SU-DHL-6 (cell line): ENCODE measurements at regions not wholly inside any gene's neighbourhood (a gene's known extent, or its start where the extent isn't known, plus 50 kb on each side); places are given as distances from the start of the nearest gene placed in this dataset.

ENCODE experiments used
- H2AFZ ChIP-seq: fragments of 200-600 bp; sonication (generic); 2 replicates; pipeline ENCODE4 v1.6.1; 2014; ENCODE audit warnings: low read depth, mild to moderate bottlenecking, moderate library complexity, mixed read lengths, antibody characterized with exemption, low read length; ENCODE audit not compliant: severe bottlenecking
- H3F3A ChIP-seq: fragments of 200-600 bp; shearing (Covaris generic); 2 replicates; pipeline ENCODE4 v1.6.0; 2016; ENCODE audit warnings: antibody characterized with exemption, mild to moderate bottlenecking; ENCODE audit not compliant: insufficient read depth
- H3K27ac ChIP-seq: fragments of 200-600 bp; sonication (generic); 2 replicates; pipeline ENCODE4 v1.5.1; 2016; ENCODE audit warnings: low read depth, mild to moderate bottlenecking, low read length, moderate library complexity, mixed read lengths
- H3K27me3 ChIP-seq: fragments of 200-600 bp; sonication (generic), shearing (Covaris generic); 2 replicates; pipeline ENCODE4 v1.6.0; 2014; ENCODE audit warnings: mild to moderate bottlenecking, low read length
- H3K36me3 ChIP-seq: fragments of 200-600 bp; sonication (generic); 2 replicates; pipeline ENCODE4 v1.6.1; 2014; ENCODE audit warnings: mild to moderate bottlenecking, low read length, mixed read lengths
- H3K4me2 ChIP-seq: fragments of 300-600, 200-600 bp; shearing (Covaris generic), sonication (generic); 2 replicates; pipeline ENCODE4 v1.6.0; 2014; ENCODE audit warnings: low read length, low read depth, mild to moderate bottlenecking; ENCODE audit not compliant: poor library complexity, severe bottlenecking
- H3K4me3 ChIP-seq: fragments of 200-600 bp; sonication (generic); 2 replicates; pipeline ENCODE4 v1.5.1; 2014; ENCODE audit warnings: antibody characterized with exemption, low read length, mild to moderate bottlenecking, mixed read lengths; ENCODE audit not compliant: insufficient read depth, poor library complexity, severe bottlenecking
- H3K79me2 ChIP-seq: fragments of 200-600 bp; sonication (generic); 2 replicates; pipeline ENCODE4 v1.6.1; 2014; ENCODE audit warnings: mild to moderate bottlenecking, low read length, moderate library complexity; ENCODE audit not compliant: insufficient read depth
- H3K9ac ChIP-seq: fragments of 200-600 bp; sonication (generic); 2 replicates; pipeline ENCODE4 v1.7.0; 2014; ENCODE audit warnings: mild to moderate bottlenecking, low read length
- H3K9me2 ChIP-seq: fragments of 200-600 bp; sonication (generic); replicated peaks from 2 replicates; pipeline ENCODE4 v1.6.1; 2014; ENCODE audit warnings: low read length; ENCODE audit not compliant: insufficient read depth
- H3K9me3 ChIP-seq: fragments of 200-600 bp; sonication (generic); 2 replicates; pipeline ENCODE4 v1.6.1; 2014; ENCODE audit warnings: low read length, mixed read lengths; ENCODE audit not compliant: insufficient read depth
- H4K20me1 ChIP-seq: fragments of 200-600 bp; sonication (generic); 2 replicates; pipeline ENCODE4 v1.6.1; 2014; ENCODE audit warnings: low read depth, mild to moderate bottlenecking, antibody characterized with exemption, low read length, moderate library complexity, mixed read lengths
- EZH2phosphoT487 ChIP-seq: fragments of 200-600 bp; sonication (generic), shearing (Covaris generic); conservative IDR thresholded peaks from 2 replicates; pipeline ENCODE4 v1.6.1; 2018; ENCODE audit warnings: mild to moderate bottlenecking, antibody characterized with exemption, low read length, moderate library complexity, mixed read lengths
- TF ChIP-seq, protein P1 (sequence below): fragments of 200-600 bp; sonication (generic); IDR thresholded peaks from one replicate; pipeline ENCODE4 v1.5.1; 2017; ENCODE audit warnings: antibody characterized with exemption, mild to moderate bottlenecking, low read length, moderate library complexity; ENCODE audit not compliant: insufficient read depth, poor library complexity, severe bottlenecking

DNA sequence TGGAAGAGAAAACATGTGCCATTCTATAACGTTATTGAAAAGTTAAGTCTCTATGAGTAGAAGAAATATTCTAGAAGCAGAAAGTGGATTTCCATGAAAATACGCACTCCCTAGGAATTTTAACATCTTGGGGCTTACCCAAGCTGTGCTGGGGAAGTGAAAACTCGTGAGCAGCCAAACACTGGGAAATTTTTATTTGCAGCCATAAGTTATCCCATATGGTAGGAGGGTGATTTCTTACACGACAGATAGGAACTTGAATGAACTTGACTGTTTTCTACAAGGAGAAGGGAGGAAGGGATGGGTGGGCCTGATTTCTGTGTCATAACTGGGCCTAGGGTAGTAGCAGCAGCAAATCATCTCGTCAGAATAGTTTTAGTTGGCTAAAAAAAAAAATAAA, 272.6 kb downstream of the ETAA1 start:
- Histone ChIP-seq H3K9ac (no peak overlapping the region), H3K4me2 (no peak overlapping the region), H3K9me3 (0 out of 2 replicates have a peak, but pooled peaks cover 4% of the 10 kb centered on the region), H3K79me2 (no peaks in the 10 kb centered on the region), H3K27me3 (no peaks in the 10 kb centered on the region), H3K9me2 (no peaks in the 10 kb centered on the region), H3K4me3 (no peak overlapping the region), H3F3A (no peaks in the 10 kb centered on the region), H4K20me1 (no peaks in the 10 kb centered on the region), H3K27ac (no peak overlapping the region), H3K36me3 (no peaks in the 10 kb centered on the region), H2AFZ (no peak overlapping the region)
- TF ChIP-seq EZH2phosphoT487: no peak
- TF ChIP-seq, protein P1, sequence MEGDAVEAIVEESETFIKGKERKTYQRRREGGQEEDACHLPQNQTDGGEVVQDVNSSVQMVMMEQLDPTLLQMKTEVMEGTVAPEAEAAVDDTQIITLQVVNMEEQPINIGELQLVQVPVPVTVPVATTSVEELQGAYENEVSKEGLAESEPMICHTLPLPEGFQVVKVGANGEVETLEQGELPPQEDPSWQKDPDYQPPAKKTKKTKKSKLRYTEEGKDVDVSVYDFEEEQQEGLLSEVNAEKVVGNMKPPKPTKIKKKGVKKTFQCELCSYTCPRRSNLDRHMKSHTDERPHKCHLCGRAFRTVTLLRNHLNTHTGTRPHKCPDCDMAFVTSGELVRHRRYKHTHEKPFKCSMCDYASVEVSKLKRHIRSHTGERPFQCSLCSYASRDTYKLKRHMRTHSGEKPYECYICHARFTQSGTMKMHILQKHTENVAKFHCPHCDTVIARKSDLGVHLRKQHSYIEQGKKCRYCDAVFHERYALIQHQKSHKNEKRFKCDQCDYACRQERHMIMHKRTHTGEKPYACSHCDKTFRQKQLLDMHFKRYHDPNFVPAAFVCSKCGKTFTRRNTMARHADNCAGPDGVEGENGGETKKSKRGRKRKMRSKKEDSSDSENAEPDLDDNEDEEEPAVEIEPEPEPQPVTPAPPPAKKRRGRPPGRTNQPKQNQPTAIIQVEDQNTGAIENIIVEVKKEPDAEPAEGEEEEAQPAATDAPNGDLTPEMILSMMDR: no peak

DNA sequence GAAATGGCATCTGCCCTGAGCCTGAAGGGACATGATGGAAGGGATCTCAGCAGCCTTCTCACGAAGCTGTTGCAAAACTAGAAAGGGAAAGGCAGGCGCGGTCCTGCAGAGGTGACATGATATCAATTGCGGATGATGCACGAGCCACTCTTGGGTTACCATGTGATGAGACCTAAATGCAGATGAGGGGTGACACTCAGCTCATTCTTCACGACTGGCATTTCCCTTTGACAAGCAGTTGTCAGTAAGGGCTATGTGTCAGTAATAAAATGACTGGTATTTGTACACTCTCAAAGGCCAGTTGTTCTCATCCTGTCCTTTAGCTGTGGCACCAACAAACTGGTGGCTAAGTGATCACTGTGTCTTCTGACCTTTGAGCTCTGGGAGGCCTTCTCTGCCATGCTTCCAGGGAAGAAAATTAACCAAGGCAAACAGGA, 273.6 kb downstream of the ETAA1 start:
- Histone ChIP-seq H3K9me2 (no peaks in the 10 kb centered on the region), H3K9me3 (0 out of 2 replicates have a peak, but pooled peaks cover 4% of the 10 kb centered on the region), H3K9ac (no peak overlapping the region), H2AFZ (no peak overlapping the region), H4K20me1 (no peaks in the 10 kb centered on the region), H3K27me3 (no peaks in the 10 kb centered on the region), H3K4me3 (no peak overlapping the region), H3K27ac (no peak overlapping the region), H3F3A (no peaks in the 10 kb centered on the region), H3K79me2 (no peaks in the 10 kb centered on the region), H3K36me3 (no peaks in the 10 kb centered on the region), H3K4me2 (no peak overlapping the region)
- TF ChIP-seq, protein P1: no peak
- no peak for TF ChIP-seq EZH2phosphoT487

DNA sequence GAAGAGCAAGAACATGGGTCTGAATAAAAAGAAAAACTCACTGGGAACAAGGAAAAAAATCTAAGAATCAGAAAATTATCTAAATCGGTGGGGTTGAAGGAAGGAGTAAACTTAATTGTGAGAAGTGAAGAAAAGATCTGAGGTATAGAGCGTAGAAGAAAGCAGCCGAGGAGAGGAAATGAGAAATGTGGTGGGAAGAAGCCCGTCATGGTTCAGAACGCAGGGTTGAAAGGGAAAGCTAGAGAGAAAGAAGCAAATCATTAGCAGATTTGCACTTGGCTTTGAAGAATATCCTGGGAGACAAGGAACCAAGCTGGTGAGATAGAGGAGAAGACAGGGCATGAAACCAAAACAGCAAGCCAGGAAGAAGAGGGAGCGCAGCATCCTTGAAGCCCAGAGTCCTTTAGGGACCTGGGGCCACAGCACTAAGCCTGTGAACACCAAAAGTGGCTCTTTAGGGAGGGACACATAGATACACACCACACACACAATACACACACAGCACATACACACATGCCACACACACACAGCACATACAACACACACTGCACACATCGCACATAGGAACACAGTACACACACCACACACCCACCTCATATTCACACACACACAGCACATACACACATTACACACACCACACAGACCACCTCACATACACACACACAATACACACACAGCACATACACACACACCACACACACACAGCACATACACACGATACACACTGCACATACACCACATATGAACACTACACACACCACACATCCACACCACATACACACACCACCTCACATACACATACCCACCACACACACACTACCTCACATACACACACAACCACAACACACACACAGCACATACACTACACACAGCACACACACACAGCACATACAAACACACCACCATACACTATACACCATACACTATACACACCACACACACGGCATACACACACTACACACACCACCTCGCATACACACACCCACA, 274.6 kb downstream of the ETAA1 start:
- Histone ChIP-seq H3K27ac (no peak overlapping the region), H3K9me3 (0 out of 2 replicates have a peak, but pooled peaks cover 4% of the 10 kb centered on the region), H3K4me2 (no peak overlapping the region), H4K20me1 (no peaks in the 10 kb centered on the region), H3F3A (no peaks in the 10 kb centered on the region), H3K79me2 (no peaks in the 10 kb centered on the region), H3K9ac (no peak overlapping the region), H3K4me3 (no peak overlapping the region), H3K27me3 (no peaks in the 10 kb centered on the region), H3K36me3 (no peaks in the 10 kb centered on the region), H3K9me2 (no peaks in the 10 kb centered on the region), H2AFZ (no peak overlapping the region)
- TF ChIP-seq, protein P1: no peak
- TF ChIP-seq EZH2phosphoT487: no peak
